H9 (cell line): ENCODE measurements at regions not wholly inside any gene's neighbourhood (a gene's known extent, or its start where the extent isn't known, plus 50 kb on each side); places are given as distances from the start of the nearest gene placed in this dataset.
A peak's percentile ranks its signal among the peaks of the same experiment; 100 is the strongest.

Experiments
- DNase-seq: peaks from one replicate; pipeline ENCODE4 v3.0.0-alpha.2; 2017
- H2AFZ ChIP-seq: one replicate; pipeline ENCODE4 v1.6.1; 2013; ENCODE audit warnings: mild to moderate bottlenecking, low read length, control low read depth, moderate library complexity
- H2AK5ac ChIP-seq: 2 replicates; pipeline ENCODE4 v1.6.1; 2013; ENCODE audit warnings: low read length, control low read depth, mixed read lengths; ENCODE audit not compliant: insufficient read length
- H2BK120ac ChIP-seq: one replicate; pipeline ENCODE4 v1.6.1; 2013; ENCODE audit warnings: low read depth, mild to moderate bottlenecking, low read length, control low read depth, inconsistent platforms; ENCODE audit not compliant: poor library complexity, severe bottlenecking
- H2BK12ac ChIP-seq: 2 replicates; pipeline ENCODE4 v1.6.1; 2013; ENCODE audit warnings: low read length, control low read depth, mixed read lengths, low read depth; ENCODE audit not compliant: insufficient read length
- H2BK15ac ChIP-seq: 2 replicates; pipeline ENCODE4 v1.6.1; 2013; ENCODE audit warnings: low read depth, low read length, control low read depth
- H2BK20ac ChIP-seq: one replicate; pipeline ENCODE4 v1.6.1; 2013; ENCODE audit warnings: low read depth, mild to moderate bottlenecking, low read length, control low read depth, inconsistent platforms; ENCODE audit not compliant: poor library complexity, severe bottlenecking
- H2BK5ac ChIP-seq: 2 replicates; pipeline ENCODE4 v1.6.1; 2013; ENCODE audit warnings: low read length, control low read depth, mixed read lengths; ENCODE audit not compliant: insufficient read length
- H3K14ac ChIP-seq: 2 replicates; pipeline ENCODE4 v1.6.1; 2013; ENCODE audit warnings: low read length, control low read depth; ENCODE audit not compliant: insufficient read depth
- H3K18ac ChIP-seq: 2 replicates; pipeline ENCODE4 v1.6.1; 2013; ENCODE audit warnings: low read depth, mild to moderate bottlenecking, mixed read lengths, low read length, control low read depth; ENCODE audit not compliant: insufficient read length
- H3K23ac ChIP-seq: 2 replicates; pipeline ENCODE4 v1.6.1; 2013; ENCODE audit warnings: low read length, control low read depth, mixed read lengths, low read depth; ENCODE audit not compliant: insufficient read length
- H3K23me2 ChIP-seq: 2 replicates; pipeline ENCODE4 v1.6.1; 2013; ENCODE audit warnings: low read depth, mild to moderate bottlenecking, mixed read lengths, low read length, control low read depth; ENCODE audit not compliant: insufficient read length, poor library complexity, severe bottlenecking
- H3K27ac ChIP-seq: 2 replicates; pipeline ENCODE4 v1.5.1; 2013; ENCODE audit warnings: low read length, control low read depth, mixed read lengths, low read depth; ENCODE audit not compliant: insufficient read length
- H3K27me3 ChIP-seq: 2 replicates; pipeline ENCODE4 v1.6.1; 2013; ENCODE audit warnings: low read length, control low read depth, inconsistent platforms; ENCODE audit not compliant: insufficient read depth
- H3K4ac ChIP-seq: 2 replicates; pipeline ENCODE4 v1.6.1; 2013; ENCODE audit warnings: low read depth, mild to moderate bottlenecking, control low read depth, inconsistent platforms, low read length, moderate library complexity
- H3K4me1 ChIP-seq: 2 replicates; pipeline ENCODE4 v1.6.1; 2013; ENCODE audit warnings: low read length, control low read depth, inconsistent platforms; ENCODE audit not compliant: insufficient read depth
- H3K4me2 ChIP-seq: 2 replicates; pipeline ENCODE4 v1.6.1; 2013; ENCODE audit warnings: low read length, control low read depth, mixed read lengths; ENCODE audit not compliant: insufficient read length, insufficient read depth
- H3K56ac ChIP-seq: 2 replicates; pipeline ENCODE4 v1.6.1; 2013; ENCODE audit warnings: low read depth, mild to moderate bottlenecking, mixed read lengths, low read length, control low read depth; ENCODE audit not compliant: insufficient read length
- H3K79me1 ChIP-seq: 2 replicates; pipeline ENCODE4 v1.6.1; 2013; ENCODE audit warnings: low read depth, mild to moderate bottlenecking, moderate library complexity, low read length, control low read depth, inconsistent platforms; ENCODE audit not compliant: insufficient read depth, poor library complexity, severe bottlenecking
- H3K79me2 ChIP-seq: 2 replicates; pipeline ENCODE4 v1.6.1; 2013; ENCODE audit warnings: low read length, control low read depth, inconsistent platforms; ENCODE audit not compliant: insufficient read depth
- H3K9ac ChIP-seq: 2 replicates; pipeline ENCODE4 v1.6.1; 2013; ENCODE audit warnings: low read length, control low read depth, mixed read lengths; ENCODE audit not compliant: insufficient read length; ENCODE audit errors: extremely low read depth
- H3K9me3 ChIP-seq: one replicate; pipeline ENCODE4 v1.6.1; 2013; ENCODE audit warnings: low read depth, low read length, inconsistent platforms; ENCODE audit not compliant: control insufficient read depth
- H3T11ph ChIP-seq: one replicate; pipeline ENCODE4 v1.6.1; 2013; ENCODE audit warnings: mild to moderate bottlenecking, low read length, control low read depth, inconsistent platforms
- H4K20me1 ChIP-seq: one replicate; pipeline ENCODE4 v1.6.1; 2013; ENCODE audit not compliant: control insufficient read depth, insufficient read length, insufficient read depth
- H4K5ac ChIP-seq: 2 replicates; pipeline ENCODE4 v1.6.1; 2013; ENCODE audit warnings: low read depth, mild to moderate bottlenecking, mixed read lengths, low read length, control low read depth; ENCODE audit not compliant: insufficient read length
- H4K8ac ChIP-seq: replicated peaks from 2 replicates; pipeline ENCODE4 v1.6.1; 2013; ENCODE audit warnings: low read length, control low read depth, mixed read lengths, low read depth; ENCODE audit not compliant: insufficient read length
- H4K91ac ChIP-seq: 2 replicates; pipeline ENCODE4 v1.6.1; 2013; ENCODE audit warnings: low read depth, mild to moderate bottlenecking, moderate library complexity, mixed read lengths, low read length, control low read depth; ENCODE audit not compliant: insufficient read length
- H3K27ac Mint-ChIP-seq, 3 experiments: 2 replicates in 2 of 3; 3 replicates in 1 of 3; pipeline ENCODE4 v1.8.0; 2020 to 2021; ENCODE audit warnings: mixed read lengths in 3 of 3, mild to moderate bottlenecking in 1 of 3, moderate library complexity in 1 of 3
- H3K27me3 Mint-ChIP-seq: 2 replicates; pipeline ENCODE4 v1.8.0; 2021; ENCODE audit warnings: low read depth, mild to moderate bottlenecking, moderate library complexity, mixed read lengths
- H3K36me3 Mint-ChIP-seq, 3 experiments: 2 replicates in 2 of 3; 3 replicates in 1 of 3; pipeline ENCODE4 v1.8.0; 2020 to 2021; ENCODE audit warnings: low read depth in 3 of 3, mixed read lengths in 3 of 3; ENCODE audit not compliant: insufficient read depth in 1 of 3
- H3K4me1 Mint-ChIP-seq, 2 experiments: 2 replicates each; pipeline ENCODE4 v1.8.0; 2020; ENCODE audit warnings: mixed read lengths in 2 of 2
- H3K4me3 Mint-ChIP-seq, 2 experiments: 2 replicates in 1 of 2; 3 replicates in 1 of 2; pipeline ENCODE4 v1.8.0; 2020 to 2021; ENCODE audit warnings: mild to moderate bottlenecking in 2 of 2, mixed read lengths in 2 of 2, moderate library complexity in 1 of 2
- H3K9me3 Mint-ChIP-seq, 2 experiments: 2 replicates in 1 of 2; 3 replicates in 1 of 2; pipeline ENCODE4 v1.8.0; 2020; ENCODE audit warnings: mild to moderate bottlenecking in 2 of 2, mixed read lengths in 2 of 2, moderate library complexity in 1 of 2
- CTCF ChIP-seq: fragments of 200-600 bp; sonication (generic); conservative IDR thresholded peaks from 3 replicates; pipeline ENCODE4 v1.8.0; 2021; ENCODE audit warnings: antibody characterized with exemption, mild to moderate bottlenecking
- whole genome bisulfite sequencing: extraction: QIAGEN DNeasy Blood & Tissue Kit; methylation state at CpG from one replicate; pipeline ENCODE4 v1.1.7; 2013; ENCODE audit warnings: missing lambda C conversion rate, low lambda C conversion rate, mixed read lengths; ENCODE audit not compliant: insufficient read length; ENCODE audit errors: extremely low coverage; 5-methylcytosine and 5-hydroxymethylcytosine counted together

GRCh38 chr1:187390215-187390818, 561.6 kb downstream of the PLA2G4A start:
- H3K18ac ChIP-seq: no peak overlapping the region
- no peak overlapping the region for H3K4me3 Mint-ChIP-seq
- no peaks in the 10 kb centered on the region for H3K23me2 ChIP-seq
- H2BK20ac ChIP-seq: no peak overlapping the region
- TF ChIP-seq CTCF: no peak
- no peaks in the 10 kb centered on the region for H4K20me1 ChIP-seq
- H3K9ac ChIP-seq: no peak overlapping the region
- no peak overlapping the region for H4K91ac ChIP-seq
- no peak overlapping the region for H2BK120ac ChIP-seq
- no peak overlapping the region for H3K4ac ChIP-seq
- H2BK12ac ChIP-seq: no peak overlapping the region
- no CpG with 5 or more reads among the region's 3 CpGs for WGBS
- no peak overlapping the region for H3K27ac ChIP-seq
- H3K4me2 ChIP-seq: no peak overlapping the region
- no peaks in the 10 kb centered on the region for H3K36me3 Mint-ChIP-seq
- H3K56ac ChIP-seq: no peak overlapping the region
- H3K79me2 ChIP-seq: no peaks in the 10 kb centered on the region
- H2BK15ac ChIP-seq: no peak overlapping the region
- no peaks in the 10 kb centered on the region for H3K27me3 ChIP-seq
- H3K9me3 ChIP-seq: no peaks in the 10 kb centered on the region
- no peak overlapping the region for H2AK5ac ChIP-seq
- H3T11ph ChIP-seq: no peak overlapping the region
- H3K27ac Mint-ChIP-seq: peak overlapping the region in 1 of 3 experiments; percentile 13; a peak in 1 of 7 replicates
- no peak for DNase-seq
- H3K23ac ChIP-seq: no peak overlapping the region
- no peak overlapping the region for H2BK5ac ChIP-seq
- no peak overlapping the region for H4K5ac ChIP-seq
- H3K4me1 ChIP-seq: no peaks in the 10 kb centered on the region
- no peaks in the 10 kb centered on the region for H3K9me3 Mint-ChIP-seq
- peaks cover 5 to 13% of the 10 kb centered on the region in 2 experiments for H3K4me1 Mint-ChIP-seq
- no peaks in the 10 kb centered on the region for H3K79me1 ChIP-seq
- H2AFZ ChIP-seq: no peak overlapping the region
- H3K14ac ChIP-seq: no peak overlapping the region
- no peaks in the 10 kb centered on the region for H3K27me3 Mint-ChIP-seq
- no peak overlapping the region for H4K8ac ChIP-seq
